Loucy (cell line): ENCODE measurements at regions not wholly inside any gene's neighbourhood (a gene's known extent, or its start where the extent isn't known, plus 50 kb on each side); places are given as distances from the start of the nearest gene placed in this dataset.
"Not testable (repeated sequence)": the region's sequence is repeated elsewhere in the genome, so short reads cannot be mapped to it uniquely, and the experiment has no call there.

ENCODE experiments used
- H2AFZ ChIP-seq: fragments of 200-600 bp; sonication (generic); 2 replicates; pipeline ENCODE4 v1.6.0; 2016; ENCODE audit warnings: antibody characterized with exemption, mild to moderate bottlenecking, low read length, moderate library complexity
- H3F3A ChIP-seq: fragments of 200-600 bp; 2 replicates; pipeline ENCODE4 v1.6.0; 2016; ENCODE audit warnings: antibody characterized with exemption, low read depth, mild to moderate bottlenecking
- H3K27me3 ChIP-seq: fragments of 200-600 bp; sonication (generic); 2 replicates; pipeline ENCODE4 v1.6.1; 2014; ENCODE audit warnings: low read length, mild to moderate bottlenecking; ENCODE audit not compliant: insufficient read depth, poor library complexity, severe bottlenecking
- H3K36me3 ChIP-seq: fragments of 200-600 bp; sonication (generic); 2 replicates; pipeline ENCODE4 v1.6.1; 2016; ENCODE audit warnings: low read length; ENCODE audit not compliant: insufficient read depth
- H3K4me1 ChIP-seq: fragments of 200-600 bp; sonication (generic); 2 replicates; pipeline ENCODE4 v1.5.1; 2014; ENCODE audit warnings: low read length, mild to moderate bottlenecking; ENCODE audit not compliant: insufficient read depth, poor library complexity, severe bottlenecking
- H3K4me2 ChIP-seq: fragments of 200-600 bp; sonication (generic); 2 replicates; pipeline ENCODE4 v1.6.0; 2014; ENCODE audit warnings: antibody characterized with exemption, low read length, low read depth, mild to moderate bottlenecking; ENCODE audit not compliant: poor library complexity, severe bottlenecking
- H3K4me3 ChIP-seq: fragments of 200-600 bp; sonication (generic); 2 replicates; pipeline ENCODE4 v1.5.1; 2014; ENCODE audit warnings: low read length, mild to moderate bottlenecking, mixed read lengths; ENCODE audit not compliant: poor library complexity, severe bottlenecking
- H3K79me2 ChIP-seq: fragments of 200-600 bp; sonication (generic); 2 replicates; pipeline ENCODE4 v1.6.1; 2014; ENCODE audit warnings: low read length; ENCODE audit not compliant: insufficient read depth
- H3K9ac ChIP-seq: fragments of 200-600 bp; sonication (generic); 2 replicates; pipeline ENCODE4 v1.6.0; 2014; ENCODE audit warnings: mild to moderate bottlenecking, low read depth, low read length, moderate library complexity; ENCODE audit not compliant: poor library complexity, severe bottlenecking
- H3K9me2 ChIP-seq: fragments of 200-600 bp; sonication (generic); replicated peaks from 2 replicates; pipeline ENCODE4 v1.6.1; 2016; ENCODE audit warnings: low read depth, low read length, mixed read lengths
- H3K9me3 ChIP-seq: fragments of 200-600 bp; sonication (generic); 2 replicates; pipeline ENCODE4 v1.6.1; 2014; ENCODE audit warnings: mild to moderate bottlenecking, antibody characterized with exemption, low read length, low read depth; ENCODE audit not compliant: insufficient read depth
- H4K20me1 ChIP-seq: fragments of 200-600 bp; sonication (generic); 2 replicates; pipeline ENCODE4 v1.6.0; 2014; ENCODE audit warnings: antibody characterized with exemption, low read length, mild to moderate bottlenecking; ENCODE audit not compliant: insufficient read depth, poor library complexity, severe bottlenecking
- CTCF ChIP-seq: fragments of 200-600 bp; sonication (generic); conservative IDR thresholded peaks from 2 replicates; pipeline ENCODE4 v1.5.1; 2014; ENCODE audit warnings: mild to moderate bottlenecking, antibody characterized with exemption, low read length
- EZH2phosphoT487 ChIP-seq: fragments of 200-600 bp; IDR thresholded peaks from 2 replicates; pipeline ENCODE4 v1.6.1; 2018; ENCODE audit warnings: antibody characterized with exemption, mild to moderate bottlenecking, moderate library complexity, borderline replicate concordance

DNA sequence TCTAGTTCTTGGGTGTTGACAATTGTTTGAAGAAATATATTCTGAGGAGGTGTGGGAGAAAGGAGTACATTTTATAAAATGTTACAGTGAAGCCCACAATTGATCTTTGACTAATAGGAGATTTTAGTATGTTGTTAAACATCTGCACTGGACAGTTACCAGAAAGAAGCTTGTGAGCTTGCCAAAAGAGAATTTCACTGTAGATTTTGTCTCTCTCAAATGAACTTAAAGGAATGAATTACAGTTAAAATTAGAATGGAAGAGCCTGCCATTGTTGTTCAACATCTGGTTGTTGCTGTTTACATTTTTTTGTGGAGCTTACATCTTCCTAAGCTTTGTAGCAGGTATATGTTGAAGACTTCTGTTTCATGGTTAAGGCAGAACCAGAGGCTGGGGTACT is 620.5 kb upstream of the CCDC179 start:
- Histone ChIP-seq H3F3A (no peaks in the 10 kb centered on the region), H3K27me3 (no peaks in the 10 kb centered on the region), H4K20me1 (no peaks in the 10 kb centered on the region), H3K4me2 (no peak overlapping the region), H3K9ac (no peak overlapping the region), H3K4me3 (no peak overlapping the region), H3K4me1 (no peaks in the 10 kb centered on the region), H3K9me2 (no peaks in the 10 kb centered on the region), H3K36me3 (no peaks in the 10 kb centered on the region), H2AFZ (no peak overlapping the region), H3K79me2 (no peaks in the 10 kb centered on the region), H3K9me3 (no peaks in the 10 kb centered on the region)
- TF ChIP-seq CTCF = no peak
- no peak for TF ChIP-seq EZH2phosphoT487

GRCh38 chr11:23484146-23484545 is 623.9 kb upstream of the CCDC179 start:
- not testable (repeated sequence) for H3K79me2 ChIP-seq, H3K4me2 ChIP-seq

DNA sequence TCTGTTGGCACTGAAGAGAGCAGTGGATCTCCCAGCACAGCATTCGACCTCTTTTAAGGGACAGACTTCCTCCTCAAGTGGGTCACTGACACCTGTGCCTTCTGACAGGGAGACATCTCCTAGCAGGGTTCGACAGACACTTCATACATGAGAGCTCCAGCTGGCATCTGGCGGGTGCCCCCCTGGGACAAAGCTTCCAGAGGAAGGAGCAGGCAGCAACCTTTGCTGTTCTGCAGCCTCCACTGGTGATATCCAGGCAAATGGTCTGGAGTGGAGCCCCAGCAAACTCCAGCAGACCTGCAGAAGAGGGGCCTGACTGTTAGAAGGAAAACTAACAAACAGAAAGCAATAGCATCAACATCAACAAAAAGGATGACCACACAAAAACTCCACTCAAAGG is 624.3 kb upstream of the CCDC179 start:
- H3K4me2 ChIP-seq, H4K20me1 ChIP-seq, H3K9me2 ChIP-seq, H3K4me1 ChIP-seq, H3K36me3 ChIP-seq, H2AFZ ChIP-seq, H3K79me2 ChIP-seq, H3K4me3 ChIP-seq, H3K9me3 ChIP-seq, H3K9ac ChIP-seq, H3F3A ChIP-seq, H3K27me3 ChIP-seq: not testable (repeated sequence)

More at GRCh38 chr11:23484146-23484545, 623.9 kb upstream of the CCDC179 start:
- not testable (repeated sequence) for H3K36me3 ChIP-seq, H3K4me3 ChIP-seq, H3K27me3 ChIP-seq, H4K20me1 ChIP-seq, H3K9ac ChIP-seq, H3F3A ChIP-seq, H3K9me2 ChIP-seq, H3K9me3 ChIP-seq, H3K4me1 ChIP-seq, H2AFZ ChIP-seq

DNA sequence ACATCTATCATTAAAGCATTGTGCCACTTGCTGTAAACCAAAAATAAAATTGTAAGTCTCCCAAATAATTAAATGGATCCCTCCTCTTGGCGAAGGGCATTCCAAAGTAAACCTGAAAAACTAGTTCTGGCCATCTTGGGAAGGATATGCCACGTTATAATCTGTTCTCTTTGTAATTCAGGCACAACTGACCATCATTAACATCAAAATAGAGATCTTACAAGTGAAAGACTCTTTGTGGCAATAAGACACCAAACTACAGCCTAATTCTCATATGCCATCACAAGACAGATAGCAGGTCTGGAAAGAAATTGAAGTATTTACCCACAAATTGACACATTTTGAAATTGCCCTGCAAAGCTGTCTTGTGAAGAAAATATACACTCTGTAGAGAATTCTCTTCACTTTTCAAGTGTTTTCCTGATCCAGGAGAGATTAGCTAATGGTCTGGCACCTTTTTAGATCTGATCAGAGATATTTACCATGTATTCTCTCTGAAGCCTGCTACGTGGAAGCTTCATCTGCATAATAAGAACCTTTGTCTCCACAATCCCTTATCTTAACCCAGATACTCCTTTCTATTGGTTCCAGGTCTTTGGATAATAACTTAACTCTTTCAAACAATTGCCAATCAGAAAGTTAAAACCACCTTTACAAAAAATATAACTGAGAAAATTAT is 630.4 kb upstream of the CCDC179 start:
- Histone ChIP-seq H3F3A (no peaks in the 10 kb centered on the region), H3K9me2 (no peaks in the 10 kb centered on the region), H3K4me1 (no peaks in the 10 kb centered on the region), H3K9me3 (no peaks in the 10 kb centered on the region), H3K27me3 (no peaks in the 10 kb centered on the region), H3K4me2 (no peak overlapping the region), H2AFZ (no peak overlapping the region), H3K79me2 (no peaks in the 10 kb centered on the region), H3K9ac (no peak overlapping the region), H3K4me3 (no peak overlapping the region), H3K36me3 (no peaks in the 10 kb centered on the region), H4K20me1 (no peaks in the 10 kb centered on the region)
- TF ChIP-seq EZH2phosphoT487 = no peak
- TF ChIP-seq CTCF = no peak
